IPS DF 6.9 (cell line): ENCODE measurements at regions not wholly inside any gene's neighbourhood (a gene's known extent, or its start where the extent isn't known, plus 50 kb on each side); places are given as distances from the start of the nearest gene placed in this dataset.

Source experiments
- DNase-seq: peaks from one replicate; pipeline ENCODE4 v3.0.0-alpha.2; 2013; ENCODE audit warnings: low read depth, low spot score
- H3K27ac ChIP-seq: one replicate; pipeline ENCODE4 v1.5.1; 2013; ENCODE audit warnings: low read length, control low read depth
- H3K27me3 ChIP-seq: 2 replicates; pipeline ENCODE4 v1.6.1; 2013; ENCODE audit warnings: mild to moderate bottlenecking, low read length; ENCODE audit not compliant: control insufficient read depth, insufficient read depth
- H3K36me3 ChIP-seq: 2 replicates; pipeline ENCODE4 v1.6.1; 2013; ENCODE audit warnings: low read length; ENCODE audit not compliant: control insufficient read depth, insufficient read depth
- H3K4me1 ChIP-seq: 2 replicates; pipeline ENCODE4 v1.6.1; 2013; ENCODE audit warnings: low read length; ENCODE audit not compliant: control insufficient read depth, insufficient read depth
- H3K4me3 ChIP-seq: 2 replicates; pipeline ENCODE4 v1.5.1; 2013; ENCODE audit warnings: mild to moderate bottlenecking, low read length
- H3K9me3 ChIP-seq: 2 replicates; pipeline ENCODE4 v1.6.1; 2013; ENCODE audit warnings: low read length, inconsistent platforms; ENCODE audit not compliant: control insufficient read depth, insufficient read depth
- WGBS: extraction: QIAGEN DNeasy Blood & Tissue Kit; methylation state at CpG from one replicate; pipeline ENCODE4 v1.1.7; 2013; ENCODE audit warnings: mixed read lengths, missing lambda C conversion rate; ENCODE audit not compliant: insufficient read length, insufficient coverage; 5-methylcytosine and 5-hydroxymethylcytosine counted together

DNA sequence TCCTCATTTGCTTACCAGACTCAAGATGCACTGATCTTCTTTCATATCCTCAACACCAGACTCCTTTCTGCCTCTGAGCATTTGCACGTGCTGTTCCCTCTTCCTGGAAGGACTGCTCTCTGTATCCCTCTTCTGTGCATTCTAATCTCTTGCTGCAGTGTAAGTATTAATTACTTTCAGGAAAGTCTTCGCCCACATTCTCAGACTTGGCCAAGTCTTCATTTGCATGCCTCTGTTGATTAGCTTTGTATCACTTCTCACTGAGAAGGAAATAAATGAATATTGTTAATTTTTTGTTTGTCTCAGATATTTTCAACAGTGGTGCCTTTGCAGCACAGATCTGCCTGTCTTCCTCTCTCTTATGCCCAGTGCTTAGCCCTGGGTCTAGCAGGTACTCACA is 50.3 kb upstream of the RAB3GAP2 start:
- no peaks in the 10 kb centered on the region for H3K27me3 ChIP-seq
- H3K36me3 ChIP-seq = no peaks in the 10 kb centered on the region
- H3K4me1 ChIP-seq = no peaks in the 10 kb centered on the region
- H3K4me3 ChIP-seq = no peak overlapping the region
- no CpG with 5 or more reads among the region's 2 CpGs for WGBS
- no peak overlapping the region for H3K27ac ChIP-seq
- no peak for DNase-seq
- H3K9me3 ChIP-seq = no peaks in the 10 kb centered on the region
